ENCODE measurements at regions not wholly inside any gene's neighbourhood (a gene's known extent, or its start where the extent isn't known, plus 50 kb on each side); places are given as distances from the start of the nearest gene placed in this dataset.
"Not testable (repeated sequence)": the region's sequence is repeated elsewhere in the genome, so short reads cannot be mapped to it uniquely, and the experiment has no call there.

GRCh38 chr9:36470643-36471290, 70.7 kb upstream of the RNF38 start:
- H3K27ac ChIP-seq (ENCODE audit: low read depth, low read length) = no peak overlapping the region
- WGBS, 3 donors = 4 to 37% (median 5%) methylated on average over 7 of the region's 7 CpGs

GRCh38 chr9:36463467-36463866, 63.4 kb upstream of the RNF38 start:
- 80 to 92% (median 90%) methylated on average over 2 of the region's 2 CpGs for WGBS, 3 donors
- no peak overlapping the region for H3K27ac ChIP-seq (ENCODE audit: low read depth, low read length)

DNA sequence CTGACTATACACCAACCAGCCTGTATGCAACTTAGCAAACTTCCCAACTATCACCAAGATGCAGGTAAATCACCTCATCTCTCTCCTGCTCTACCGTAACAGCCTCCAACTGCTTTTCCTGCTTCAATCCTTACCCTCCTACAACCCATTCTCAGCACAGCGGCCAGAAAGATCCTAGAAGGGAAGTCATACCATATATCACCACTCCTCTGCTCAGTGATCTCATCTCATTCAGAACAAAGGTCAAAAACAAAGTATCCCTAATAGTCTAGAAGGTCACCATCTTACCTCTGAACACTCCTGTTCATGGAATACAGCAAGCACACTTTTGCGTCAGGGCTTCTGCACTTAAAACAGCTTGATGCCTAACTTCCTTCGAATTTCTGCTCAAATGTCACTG, 62.2 kb upstream of the RNF38 start:
- WGBS, 3 donors = 81 to 96% (median 86%) methylated on average over 4 of the region's 4 CpGs
- no peak overlapping the region for H3K27ac ChIP-seq (ENCODE audit: low read depth, low read length)

DNA sequence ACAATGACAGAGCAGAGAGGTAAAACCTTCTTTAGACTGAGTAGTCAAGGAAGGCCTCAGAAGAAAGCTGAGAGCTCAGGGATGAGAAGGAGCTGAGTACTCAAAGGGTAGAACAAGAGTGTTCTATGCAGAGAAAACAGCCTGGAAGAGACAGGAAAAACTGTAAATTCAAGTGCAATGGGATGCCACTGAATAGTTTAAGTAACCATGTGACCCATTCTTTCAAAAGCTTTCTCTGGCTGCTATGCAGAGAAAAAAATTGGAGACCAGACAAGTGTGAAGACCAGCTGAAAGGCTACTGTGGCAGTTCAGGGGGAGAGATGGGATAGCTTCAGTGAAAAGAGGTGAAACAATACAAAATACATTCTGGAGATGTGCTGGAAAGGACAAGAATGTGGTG, 61.3 kb upstream of the RNF38 start:
- no peak overlapping the region for H3K27ac ChIP-seq (ENCODE audit: low read depth, low read length)

- 54 to 88% (median 73%) methylated on average over 17 of the region's 17 CpGs for WGBS, 3 donors
- not testable (repeated sequence) for H3K27ac ChIP-seq (ENCODE audit: low read depth, low read length)
These were observed 58.4 kb upstream of the RNF38 start for GRCh38 chr9:36458430-36458915.

- 75 to 88% (median 82%) methylated on average over 7 of the region's 7 CpGs for WGBS, 3 donors
- no peak overlapping the region for H3K27ac ChIP-seq (ENCODE audit: low read depth, low read length)
These were observed 57.9 kb upstream of the RNF38 start for GRCh38 chr9:36457836-36458429.

GRCh38 chr9:36456480-36457065, 56.5 kb upstream of the RNF38 start:
- WGBS, 3 donors = 42 to 88% (median 86%) methylated on average over 1 of the region's 1 CpG
- no peak overlapping the region for H3K27ac ChIP-seq (ENCODE audit: low read depth, low read length)

DNA sequence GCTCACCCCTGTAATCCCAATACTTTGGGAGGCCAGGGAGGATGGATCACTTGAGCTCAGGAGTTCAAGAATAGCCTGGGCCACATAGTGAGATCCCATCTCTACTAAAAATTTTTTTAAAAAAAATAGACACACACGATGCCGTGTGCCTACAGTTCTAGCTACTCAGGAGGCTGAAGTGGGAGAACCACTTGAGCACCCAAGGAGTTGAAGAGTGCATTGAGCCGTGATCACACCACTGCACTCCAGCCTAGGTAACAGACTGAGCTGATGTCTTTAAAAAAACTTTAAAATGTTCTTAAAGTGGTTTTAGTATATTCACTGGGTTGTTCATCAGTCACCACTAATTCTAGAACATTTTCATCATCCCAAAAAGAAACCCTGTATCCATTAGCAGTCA, 51.9 kb upstream of the RNF38 start:
- WGBS, 3 donors = 91 to 95% (median 94%) methylated on average over 3 of the region's 3 CpGs
- no peak overlapping the region for H3K27ac ChIP-seq (ENCODE audit: low read depth, low read length)

DNA sequence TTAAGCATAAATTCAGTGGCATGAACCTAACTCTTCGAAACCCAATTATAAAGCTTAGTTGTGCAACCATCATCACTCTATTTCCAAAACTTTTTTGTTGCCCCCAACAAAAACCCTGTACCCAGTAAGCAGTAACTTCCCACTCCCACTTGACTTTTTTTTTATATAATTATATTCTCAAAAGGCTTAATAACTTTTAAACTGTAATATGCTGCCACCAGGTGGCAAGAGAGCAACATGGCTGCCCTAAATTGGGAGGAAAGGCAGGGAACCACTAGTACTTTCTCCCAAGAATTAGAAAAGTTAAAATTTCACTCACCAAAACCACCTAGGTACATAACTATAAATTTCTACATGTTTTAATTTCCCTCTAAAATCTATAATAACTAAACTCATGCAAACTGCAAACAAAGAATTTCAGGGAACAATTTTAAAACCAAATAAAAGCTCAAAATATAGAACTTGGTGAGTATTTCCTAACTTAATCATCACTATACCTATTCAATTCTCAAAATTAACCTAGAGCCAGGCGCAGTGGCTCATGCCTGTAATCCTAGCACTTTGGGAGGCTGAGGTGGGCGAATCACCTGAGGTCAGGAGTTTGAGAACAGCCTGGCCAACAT, 50.2 kb upstream of the RNF38 start:
- WGBS, 3 donors = 89 to 94% (median 94%) methylated on average over 3 of the region's 3 CpGs
- no peak overlapping the region for H3K27ac ChIP-seq (ENCODE audit: low read depth, low read length)
